GM12864 (cell line): ENCODE measurements at regions not wholly inside any gene's neighbourhood (a gene's known extent, or its start where the extent isn't known, plus 50 kb on each side); places are given as distances from the start of the nearest gene placed in this dataset.

ENCODE experiments used
- DNase-seq: peaks from one replicate; pipeline ENCODE4 v3.0.0-alpha.2; 2011; ENCODE audit warnings: low read depth
- H3K4me3 ChIP-seq: 2 replicates; pipeline ENCODE4 v1.5.1; 2011; ENCODE audit warnings: mild to moderate bottlenecking, low read depth, low read length, control low read depth
- CTCF ChIP-seq: IDR thresholded peaks from 2 replicates; pipeline ENCODE4 v1.5.1; 2011; ENCODE audit warnings: low read depth, mild to moderate bottlenecking, moderate library complexity, low read length, control low read depth, inconsistent platforms; ENCODE audit errors: missing control alignments

GRCh38 chr10:80927419-80928078, 389.8 kb downstream of the SH2D4B start:
- no peak for TF ChIP-seq CTCF
- DNase-seq, result no peak
- no peak overlapping the region for H3K4me3 ChIP-seq

GRCh38 chr10:80938903-80939302, 401.2 kb downstream of the SH2D4B start:
- H3K4me3 ChIP-seq, result no peak overlapping the region
- DNase-seq, result no peak
- TF ChIP-seq CTCF, result no peak

GRCh38 chr10:80945264-80945880, 407.7 kb downstream of the SH2D4B start:
- TF ChIP-seq CTCF, result peak; percentile 78
- no peak overlapping the region for H3K4me3 ChIP-seq
- no peak for DNase-seq

- no peak for TF ChIP-seq CTCF
- no peak for DNase-seq
- H3K4me3 ChIP-seq, result no peak overlapping the region
These were observed 408.4 kb downstream of the SH2D4B start for GRCh38 chr10:80946073-80946472.

- H3K4me3 ChIP-seq, result no peak overlapping the region
- DNase-seq, result no peak
- no peak for TF ChIP-seq CTCF
These were observed 409.4 kb downstream of the SH2D4B start for GRCh38 chr10:80946957-80947726.

GRCh38 chr10:80949785-80950184, 412.1 kb downstream of the SH2D4B start:
- no peak for DNase-seq
- no peak overlapping the region for H3K4me3 ChIP-seq
- TF ChIP-seq CTCF, result no peak

GRCh38 chr10:80952436-80952835, 414.7 kb downstream of the SH2D4B start:
- H3K4me3 ChIP-seq, result no peak overlapping the region
- DNase-seq, result no peak
- no peak for TF ChIP-seq CTCF
